Testis (tissue), 2 donors: ENCODE measurements at regions not wholly inside any gene's neighbourhood (a gene's known extent, or its start where the extent isn't known, plus 50 kb on each side); places are given as distances from the start of the nearest gene placed in this dataset.

Experiments used
- POLR2A ChIP-seq: fragments of 450-650 bp; IDR thresholded peaks from one replicate; pipeline ENCODE4 v1.6.1; 2017; ENCODE audit warnings: antibody characterized with exemption, mild to moderate bottlenecking, moderate library complexity
- TF ChIP-seq, protein P1 (sequence below), 3 experiments: fragments of 450-650 bp in 2 of 3; fragments of 200-600 bp in 1 of 3; sonication (generic) in 1 of 3; IDR thresholded peaks; one replicate each; pipeline ENCODE4 v1.5.1; 2016 to 2019; ENCODE audit warnings: antibody characterized with exemption in 3 of 3, mild to moderate bottlenecking in 2 of 3, moderate library complexity in 1 of 3

DNA sequence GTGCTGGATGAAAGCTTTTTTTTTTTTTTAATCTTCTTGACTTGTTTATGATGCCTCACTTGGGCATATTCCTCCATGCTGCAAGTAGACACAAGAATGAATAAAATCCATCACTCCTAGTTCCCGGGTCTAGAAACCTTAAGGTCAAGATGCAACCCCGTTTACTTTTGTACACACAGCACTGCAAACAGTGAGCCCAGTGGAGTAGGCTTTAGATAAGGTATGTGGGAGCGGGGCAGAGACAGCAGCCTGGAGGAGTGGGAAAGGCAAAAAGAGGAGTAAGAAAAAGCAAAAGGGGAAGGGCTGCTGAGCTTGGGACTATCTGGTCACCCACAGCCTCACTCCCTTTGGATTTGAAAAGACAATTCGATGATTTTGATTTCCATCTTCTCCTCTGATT is 429.8 kb upstream of the ARGLU1 start:
- TF ChIP-seq, protein P1, sequence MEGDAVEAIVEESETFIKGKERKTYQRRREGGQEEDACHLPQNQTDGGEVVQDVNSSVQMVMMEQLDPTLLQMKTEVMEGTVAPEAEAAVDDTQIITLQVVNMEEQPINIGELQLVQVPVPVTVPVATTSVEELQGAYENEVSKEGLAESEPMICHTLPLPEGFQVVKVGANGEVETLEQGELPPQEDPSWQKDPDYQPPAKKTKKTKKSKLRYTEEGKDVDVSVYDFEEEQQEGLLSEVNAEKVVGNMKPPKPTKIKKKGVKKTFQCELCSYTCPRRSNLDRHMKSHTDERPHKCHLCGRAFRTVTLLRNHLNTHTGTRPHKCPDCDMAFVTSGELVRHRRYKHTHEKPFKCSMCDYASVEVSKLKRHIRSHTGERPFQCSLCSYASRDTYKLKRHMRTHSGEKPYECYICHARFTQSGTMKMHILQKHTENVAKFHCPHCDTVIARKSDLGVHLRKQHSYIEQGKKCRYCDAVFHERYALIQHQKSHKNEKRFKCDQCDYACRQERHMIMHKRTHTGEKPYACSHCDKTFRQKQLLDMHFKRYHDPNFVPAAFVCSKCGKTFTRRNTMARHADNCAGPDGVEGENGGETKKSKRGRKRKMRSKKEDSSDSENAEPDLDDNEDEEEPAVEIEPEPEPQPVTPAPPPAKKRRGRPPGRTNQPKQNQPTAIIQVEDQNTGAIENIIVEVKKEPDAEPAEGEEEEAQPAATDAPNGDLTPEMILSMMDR (IDR thresholded peaks at IDR 0.05): no peak
- TF ChIP-seq POLR2A: no peak
